B cell (primary cell): ENCODE measurements at regions not wholly inside any gene's neighbourhood (a gene's known extent, or its start where the extent isn't known, plus 50 kb on each side); places are given as distances from the start of the nearest gene placed in this dataset.

Source experiments
- ATAC-seq: fragments of 200-7000 bp; cut with Tn5 transposase; one replicate; pipeline ENCODE4 v1.10.0; 2021; ENCODE audit warnings: low read depth, mild to moderate bottlenecking, moderate number of reproducible peaks, moderate library complexity
- CTCF ChIA-PET: fragments of 350-600 bp; sonication (Branson Sonifier 250); formaldehyde crosslinking; loops from one replicate; lab custom pipeline; 2021; ENCODE audit warnings: antibody characterized with exemption, inconsistent platforms; lab: Charles Lee
- POLR2A ChIA-PET: fragments of 350-600 bp; sonication (Branson Sonifier 250); formaldehyde crosslinking; loops from one replicate; lab custom pipeline; 2021; ENCODE audit warnings: antibody characterized with exemption; lab: Charles Lee
- DNase-seq: peaks from one replicate; pipeline ENCODE4 v3.0.0; 2013
- H2AFZ ChIP-seq: 2 replicates; pipeline ENCODE4 v1.6.1; 2012; ENCODE audit warnings: mild to moderate bottlenecking, low read depth, low read length; ENCODE audit not compliant: insufficient read depth, poor library complexity, severe bottlenecking
- H3K27ac ChIP-seq, 2 donors: 1 replicate in 1 of 2; 2 replicates in 1 of 2; pipeline ENCODE4 v1.5.1; 2012 to 2013; ENCODE audit warnings: low read length in 2 of 2, mild to moderate bottlenecking in 2 of 2, moderate library complexity in 1 of 2
- H3K27me3 ChIP-seq, 4 experiments: fragments of 200-600 bp in 1 of 4; sonication (generic) in 1 of 4; replicated peaks in 1 of 4; 1 replicate in 2 of 4; 2 replicates in 2 of 4; pipeline versions ENCODE4 v1.6.1 to v1.7.0; 2013 to 2016; ENCODE audit warnings: low read length in 3 of 4, mild to moderate bottlenecking in 2 of 4, mixed read lengths in 1 of 4, moderate library complexity in 1 of 4; ENCODE audit not compliant: insufficient read depth in 4 of 4, control insufficient read depth in 3 of 4; ENCODE audit errors: control extremely low read depth in 1 of 4
- H3K36me3 ChIP-seq, 2 experiments: replicated peaks in 1 of 2; 1 replicate in 1 of 2; 2 replicates in 1 of 2; pipeline versions ENCODE4 v1.6.1 to v1.7.1; 2013; ENCODE audit warnings: low read length in 1 of 2; ENCODE audit not compliant: insufficient read depth in 2 of 2, control insufficient read depth in 1 of 2; ENCODE audit errors: control extremely low read depth in 1 of 2, extremely low read depth in 1 of 2
- H3K4me1 ChIP-seq, 2 donors: fragments of 200-600 bp in 1 of 2; sonication (generic) in 1 of 2; 1 replicate in 1 of 2; 2 replicates in 1 of 2; pipeline versions ENCODE4 v1.5.1 to v1.6.1; 2013 to 2017; ENCODE audit warnings: low read length in 2 of 2; ENCODE audit not compliant: control insufficient read depth in 2 of 2, insufficient read depth in 2 of 2
- H3K4me2 ChIP-seq: replicated peaks from 2 replicates; pipeline ENCODE3; 2012; ENCODE audit warnings: mild to moderate bottlenecking, low read depth, low read length; ENCODE audit not compliant: poor library complexity, severe bottlenecking
- H3K4me3 ChIP-seq, 5 experiments: fragments of 200-600 bp in 1 of 5; sonication (generic) in 1 of 5; 1 replicate in 3 of 5; 2 replicates in 2 of 5; pipeline versions ENCODE4 v1.5.1 to v1.7.0; 2011 to 2016; ENCODE audit warnings: low read length in 4 of 5, mild to moderate bottlenecking in 4 of 5, low read depth in 2 of 5, control low read depth in 1 of 5, moderate library complexity in 1 of 5; ENCODE audit not compliant: insufficient read depth in 1 of 5; ENCODE audit errors: control extremely low read depth in 1 of 5, extremely low read depth in 1 of 5
- H3K79me2 ChIP-seq: fragments of 200-600 bp; sonication (generic); one replicate; pipeline ENCODE4 v1.6.0; 2016; ENCODE audit warnings: low read length; ENCODE audit not compliant: control insufficient read depth, insufficient read depth
- H3K9ac ChIP-seq: fragments of 200-600 bp; sonication (generic); 2 replicates; pipeline ENCODE4 v1.6.1; 2017; ENCODE audit warnings: mild to moderate bottlenecking, low read length, moderate library complexity
- H3K9me3 ChIP-seq, 3 donors: one replicate each; pipeline versions ENCODE4 v1.6.1 to v1.7.1; 2013; ENCODE audit warnings: low read length in 2 of 3; ENCODE audit not compliant: control insufficient read depth in 2 of 3, insufficient read depth in 1 of 3; ENCODE audit errors: control extremely low read depth in 1 of 3
- H4K20me1 ChIP-seq: 2 replicates; pipeline ENCODE4 v1.6.0; 2012; ENCODE audit warnings: mild to moderate bottlenecking, low read length; ENCODE audit not compliant: insufficient read depth, control insufficient read depth, poor library complexity, severe bottlenecking
- H3K27ac Mint-ChIP-seq: one replicate; pipeline ENCODE4 v1.8.0; 2021; ENCODE audit warnings: mixed read lengths
- H3K27me3 Mint-ChIP-seq: one replicate; pipeline ENCODE4 v1.8.0; 2021; ENCODE audit warnings: mixed read lengths
- H3K4me1 Mint-ChIP-seq: one replicate; pipeline ENCODE4 v1.8.0; 2021; ENCODE audit warnings: mixed read lengths
- H3K4me3 Mint-ChIP-seq: one replicate; pipeline ENCODE4 v1.8.0; 2021; ENCODE audit warnings: mixed read lengths
- H3K9me3 Mint-ChIP-seq: one replicate; pipeline ENCODE4 v1.8.0; 2022; ENCODE audit warnings: mixed read lengths; ENCODE audit not compliant: insufficient read depth
- EZH2 ChIP-seq: IDR thresholded peaks from 2 replicates; pipeline ENCODE4 v1.6.1; 2012; ENCODE audit warnings: borderline replicate concordance, low read depth, mild to moderate bottlenecking, moderate library complexity, low read length; ENCODE audit not compliant: insufficient read depth, poor library complexity, severe bottlenecking
- WGBS: methylation state at CpG from one replicate; pipeline ENCODE4 v1.1.5; 2013; ENCODE audit warnings: missing lambda C conversion rate; ENCODE audit not compliant: insufficient coverage; 5-methylcytosine and 5-hydroxymethylcytosine counted together
- intact Hi-C: fragments of 100-400 bp; cut with micrococcal nuclease; formaldehyde crosslinking; loops from one replicate; pipeline ENCODE4 v1.10.0; 2022
- TF ChIP-seq, protein P1 (sequence below): fragments of 200-600 bp; IDR thresholded peaks from one replicate; pipeline ENCODE4 v1.8.0; 2022; ENCODE audit warnings: antibody characterized with exemption, mild to moderate bottlenecking

DNA sequence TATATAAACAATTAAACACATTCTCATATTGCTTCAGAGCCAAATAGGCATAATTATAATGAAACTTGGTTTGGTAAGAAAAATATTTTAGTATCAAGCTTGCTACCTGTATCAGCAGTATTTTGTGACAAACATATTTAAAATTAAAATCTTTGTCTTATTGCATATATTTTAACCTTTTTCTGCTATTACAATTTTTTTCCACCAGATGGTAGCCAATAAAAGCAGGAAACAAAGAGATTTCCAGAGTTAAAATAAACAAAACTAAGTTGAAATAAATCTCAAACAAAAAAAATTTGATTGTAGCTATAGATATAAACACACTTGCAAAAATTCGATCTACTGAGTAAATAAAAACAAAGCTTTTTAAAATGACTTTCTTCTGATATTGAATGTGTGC, 491.3 kb upstream of the GJE1 start:
- no peaks in the 10 kb centered on the region for H3K4me1 Mint-ChIP-seq
- Histone ChIP-seq H3K4me1 (no peaks in the 10 kb centered on the region), H4K20me1 (no peaks in the 10 kb centered on the region), H3K4me3 (no peak overlapping the region), H2AFZ (no peak overlapping the region), H3K27ac (no peak overlapping the region), H3K9me3 (peaks cover 0 to 1% (median 0%) of the 10 kb centered on the region in 3 donors), H3K27me3 (no peaks in the 10 kb centered on the region), H3K36me3 (no peaks in the 10 kb centered on the region), H3K79me2 (no peaks in the 10 kb centered on the region), H3K4me2 (no peak overlapping the region), H3K9ac (no peak overlapping the region)
- H3K27me3 Mint-ChIP-seq: no peaks in the 10 kb centered on the region
- no peak overlapping the region for H3K4me3 Mint-ChIP-seq
- TF ChIP-seq EZH2: no peak
- TF ChIP-seq, protein P1, sequence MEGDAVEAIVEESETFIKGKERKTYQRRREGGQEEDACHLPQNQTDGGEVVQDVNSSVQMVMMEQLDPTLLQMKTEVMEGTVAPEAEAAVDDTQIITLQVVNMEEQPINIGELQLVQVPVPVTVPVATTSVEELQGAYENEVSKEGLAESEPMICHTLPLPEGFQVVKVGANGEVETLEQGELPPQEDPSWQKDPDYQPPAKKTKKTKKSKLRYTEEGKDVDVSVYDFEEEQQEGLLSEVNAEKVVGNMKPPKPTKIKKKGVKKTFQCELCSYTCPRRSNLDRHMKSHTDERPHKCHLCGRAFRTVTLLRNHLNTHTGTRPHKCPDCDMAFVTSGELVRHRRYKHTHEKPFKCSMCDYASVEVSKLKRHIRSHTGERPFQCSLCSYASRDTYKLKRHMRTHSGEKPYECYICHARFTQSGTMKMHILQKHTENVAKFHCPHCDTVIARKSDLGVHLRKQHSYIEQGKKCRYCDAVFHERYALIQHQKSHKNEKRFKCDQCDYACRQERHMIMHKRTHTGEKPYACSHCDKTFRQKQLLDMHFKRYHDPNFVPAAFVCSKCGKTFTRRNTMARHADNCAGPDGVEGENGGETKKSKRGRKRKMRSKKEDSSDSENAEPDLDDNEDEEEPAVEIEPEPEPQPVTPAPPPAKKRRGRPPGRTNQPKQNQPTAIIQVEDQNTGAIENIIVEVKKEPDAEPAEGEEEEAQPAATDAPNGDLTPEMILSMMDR: no peak
- no CpG with 5 or more reads among the region's 1 CpG for WGBS
- ChIA-PET POLR2A (no interaction called here), CTCF (no interaction called here)
- intact Hi-C loops: no loop called here
- ATAC-seq: no peak
- no peak for DNase-seq
- no peak overlapping the region for H3K27ac Mint-ChIP-seq
- H3K9me3 Mint-ChIP-seq: no peaks in the 10 kb centered on the region

DNA sequence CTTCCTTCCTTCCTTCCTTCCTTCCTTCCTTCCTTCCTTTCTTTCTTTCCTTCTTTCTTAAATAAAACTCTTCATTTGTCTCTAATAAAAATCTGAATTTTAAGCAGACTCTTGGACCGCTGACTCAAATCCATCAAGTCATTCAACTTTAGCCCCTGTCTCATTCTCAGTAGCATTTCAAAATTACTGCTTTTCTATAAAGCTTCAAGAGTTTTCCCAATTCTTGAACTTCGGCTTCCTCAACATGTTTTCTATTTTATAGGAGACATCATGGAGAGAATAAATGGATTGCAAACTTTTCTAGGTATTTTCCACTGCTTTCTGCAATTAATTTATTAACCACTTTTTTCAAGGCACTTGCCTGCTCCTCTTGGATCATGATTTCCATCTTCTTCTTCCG, 497.1 kb upstream of the GJE1 start:
- intact Hi-C loops: no loop called here
- H4K20me1 ChIP-seq: no peaks in the 10 kb centered on the region
- ATAC-seq (no peak), DNase-seq (no peak)
- Mint-ChIP-seq H3K27ac (no peak overlapping the region), H3K9me3 (no peaks in the 10 kb centered on the region), H3K27me3 (no peaks in the 10 kb centered on the region), H3K4me1 (no peaks in the 10 kb centered on the region), H3K4me3 (no peak overlapping the region)
- no peak overlapping the region for H3K4me3 ChIP-seq
- no peaks in the 10 kb centered on the region for H3K79me2 ChIP-seq
- 88% methylated on average over 1 of the region's 3 CpGs for WGBS
- H3K4me2 ChIP-seq: no peak overlapping the region
- CTCF ChIA-PET: no interaction called here
- no peak overlapping the region for H3K9ac ChIP-seq
- no peaks in the 10 kb centered on the region for H3K36me3 ChIP-seq
- no peak overlapping the region for H3K27ac ChIP-seq
- no peak for TF ChIP-seq EZH2
- TF ChIP-seq, protein P1: no peak
- no peak overlapping the region for H2AFZ ChIP-seq
- no peaks in the 10 kb centered on the region for H3K27me3 ChIP-seq
- POLR2A ChIA-PET: no interaction called here
- no peaks in the 10 kb centered on the region for H3K4me1 ChIP-seq
- H3K9me3 ChIP-seq: no peaks in the 10 kb centered on the region
